IPS DF 19.7 (cell line): ENCODE measurements at regions not wholly inside any gene's neighbourhood (a gene's known extent, or its start where the extent isn't known, plus 50 kb on each side); places are given as distances from the start of the nearest gene placed in this dataset.
"Not testable (repeated sequence)": the region's sequence is repeated elsewhere in the genome, so short reads cannot be mapped to it uniquely, and the experiment has no call there.

Experiments
- DNase-seq: peaks from one replicate; pipeline ENCODE4 v3.0.0-alpha.2; 2013; ENCODE audit warnings: low read depth, low spot score

GRCh38 chr2:111496176-111496575, 375.5 kb downstream of the BCL2L11 start:
- DNase-seq: not testable (repeated sequence)

GRCh38 chr2:111496860-111497259, 376.1 kb downstream of the BCL2L11 start:
- not testable (repeated sequence) for DNase-seq

- DNase-seq: not testable (repeated sequence)
These were observed 376.6 kb downstream of the BCL2L11 start for GRCh38 chr2:111497270-111497669.

GRCh38 chr2:111500536-111501062, 379.9 kb downstream of the BCL2L11 start:
- DNase-seq: not testable (repeated sequence)

GRCh38 chr2:111503844-111504570, 380.0 kb downstream of the ANAPC1 start:
- not testable (repeated sequence) for DNase-seq

GRCh38 chr2:111504571-111504942, 379.4 kb downstream of the ANAPC1 start:
- not testable (repeated sequence) for DNase-seq

GRCh38 chr2:111505267-111505666, 378.7 kb downstream of the ANAPC1 start:
- not testable (repeated sequence) for DNase-seq

- DNase-seq: not testable (repeated sequence)
These were observed 377.1 kb downstream of the ANAPC1 start for GRCh38 chr2:111506936-111507335.

GRCh38 chr2:111509225-111509869, 374.6 kb downstream of the ANAPC1 start:
- DNase-seq: not testable (repeated sequence)

- not testable (repeated sequence) for DNase-seq
These were observed 373.6 kb downstream of the ANAPC1 start for GRCh38 chr2:111510384-111510783.

GRCh38 chr2:111511062-111511461, 372.9 kb downstream of the ANAPC1 start:
- DNase-seq: not testable (repeated sequence)

- not testable (repeated sequence) for DNase-seq
These were observed 371.6 kb downstream of the ANAPC1 start for GRCh38 chr2:111512378-111512777.

GRCh38 chr2:111514138-111514537, 369.9 kb downstream of the ANAPC1 start:
- not testable (repeated sequence) for DNase-seq

- not testable (repeated sequence) for DNase-seq
These were observed 366.8 kb downstream of the ANAPC1 start for GRCh38 chr2:111517050-111517720.

- DNase-seq: not testable (repeated sequence)
These were observed 366.3 kb downstream of the ANAPC1 start for GRCh38 chr2:111517721-111518053.

- DNase-seq: no peak
These were observed 364.9 kb downstream of the ANAPC1 start for GRCh38 chr2:111519071-111519470.

- DNase-seq: no peak
These were observed 361.7 kb downstream of the ANAPC1 start for GRCh38 chr2:111522231-111522768.

GRCh38 chr2:111523009-111523408, 361.0 kb downstream of the ANAPC1 start:
- no peak for DNase-seq

- not testable (repeated sequence) for DNase-seq
These were observed 359.0 kb downstream of the ANAPC1 start for GRCh38 chr2:111525026-111525425.

- not testable (repeated sequence) for DNase-seq
These were observed 357.9 kb downstream of the ANAPC1 start for GRCh38 chr2:111526041-111526639.

- DNase-seq: not testable (repeated sequence)
These were observed 356.1 kb downstream of the ANAPC1 start for GRCh38 chr2:111527707-111528400.
